ENCODE measurements at regions not wholly inside any gene's neighbourhood (a gene's known extent, or its start where the extent isn't known, plus 50 kb on each side); places are given as distances from the start of the nearest gene placed in this dataset.

- no peaks in the 10 kb centered on the region for H3K36me3 Mint-ChIP-seq (ENCODE audit: insufficient read depth)
- peaks cover 13% of the 10 kb centered on the region for H3K9me3 Mint-ChIP-seq
- H3K4me3 Mint-ChIP-seq: no peak overlapping the region
- no peaks in the 10 kb centered on the region for H3K4me1 Mint-ChIP-seq
- no peak for DNase-seq (ENCODE audit: low spot score in 2 of 2)
- H3K27ac Mint-ChIP-seq (ENCODE audit: low read depth): no peak overlapping the region
- no peak for ATAC-seq (replicated peaks; ENCODE audit: extremely low read depth, poor library complexity, severe bottlenecking)
- peaks cover 13% of the 10 kb centered on the region for H3K27me3 Mint-ChIP-seq
Observed at GRCh38 chr18:75660932-75661331, 233.4 kb upstream of the SMIM21 start.

- H3K4me3 Mint-ChIP-seq: no peak overlapping the region
- H3K4me1 Mint-ChIP-seq: no peaks in the 10 kb centered on the region
- no peak for ATAC-seq (replicated peaks; ENCODE audit: extremely low read depth, poor library complexity, severe bottlenecking)
- H3K9me3 Mint-ChIP-seq: peaks cover 13% of the 10 kb centered on the region
- H3K27me3 Mint-ChIP-seq: peaks cover 13% of the 10 kb centered on the region
- no peak for DNase-seq (ENCODE audit: low spot score in 2 of 2)
- no peak overlapping the region for H3K27ac Mint-ChIP-seq (ENCODE audit: low read depth)
- H3K36me3 Mint-ChIP-seq (ENCODE audit: insufficient read depth): no peaks in the 10 kb centered on the region
Observed at GRCh38 chr18:75659535-75660023, 232.1 kb upstream of the SMIM21 start.

GRCh38 chr18:75658330-75658729, 230.8 kb upstream of the SMIM21 start:
- DNase-seq (ENCODE audit: low spot score in 2 of 2) (no peak), ATAC-seq (replicated peaks; ENCODE audit: extremely low read depth, poor library complexity, severe bottlenecking) (no peak)
- Mint-ChIP-seq H3K4me3 (no peak overlapping the region), H3K27ac (ENCODE audit: low read depth) (no peak overlapping the region), H3K4me1 (no peaks in the 10 kb centered on the region), H3K9me3 (peaks cover 13% of the 10 kb centered on the region), H3K27me3 (peaks cover 13% of the 10 kb centered on the region), H3K36me3 (ENCODE audit: insufficient read depth) (no peaks in the 10 kb centered on the region)

- no peak for ATAC-seq (replicated peaks; ENCODE audit: extremely low read depth, poor library complexity, severe bottlenecking)
- peaks cover 13% of the 10 kb centered on the region for H3K27me3 Mint-ChIP-seq
- H3K36me3 Mint-ChIP-seq (ENCODE audit: insufficient read depth): no peaks in the 10 kb centered on the region
Observed at GRCh38 chr18:75656563-75657247, 229.2 kb upstream of the SMIM21 start.

GRCh38 chr18:75656035-75656434, 228.5 kb upstream of the SMIM21 start:
- peaks cover 13% of the 10 kb centered on the region for H3K27me3 Mint-ChIP-seq
- no peak overlapping the region for H3K27ac Mint-ChIP-seq (ENCODE audit: low read depth)
- H3K36me3 Mint-ChIP-seq (ENCODE audit: insufficient read depth): no peaks in the 10 kb centered on the region
- peaks cover 6% of the 10 kb centered on the region for H3K9me3 Mint-ChIP-seq
- no peak overlapping the region for H3K4me3 Mint-ChIP-seq
- no peaks in the 10 kb centered on the region for H3K4me1 Mint-ChIP-seq
- no peak for DNase-seq (ENCODE audit: low spot score in 2 of 2)
- ATAC-seq (replicated peaks; ENCODE audit: extremely low read depth, poor library complexity, severe bottlenecking): no peak

More at GRCh38 chr18:75656563-75657247, 229.2 kb upstream of the SMIM21 start:
- no peak for DNase-seq (ENCODE audit: low spot score in 2 of 2)
- Mint-ChIP-seq H3K4me3 (no peak overlapping the region), H3K4me1 (no peaks in the 10 kb centered on the region), H3K27ac (ENCODE audit: low read depth) (no peak overlapping the region), H3K9me3 (peaks cover 6% of the 10 kb centered on the region)

GRCh38 chr18:75654851-75655751, 227.6 kb upstream of the SMIM21 start:
- no peak overlapping the region for H3K27ac Mint-ChIP-seq (ENCODE audit: low read depth)
- ATAC-seq (replicated peaks; ENCODE audit: extremely low read depth, poor library complexity, severe bottlenecking): no peak
- no peak for DNase-seq (ENCODE audit: low spot score in 2 of 2)
- H3K27me3 Mint-ChIP-seq: peaks cover 13% of the 10 kb centered on the region
- no peak overlapping the region for H3K4me3 Mint-ChIP-seq
- H3K4me1 Mint-ChIP-seq: no peaks in the 10 kb centered on the region
- H3K9me3 Mint-ChIP-seq: peaks cover 6% of the 10 kb centered on the region
- no peaks in the 10 kb centered on the region for H3K36me3 Mint-ChIP-seq (ENCODE audit: insufficient read depth)

- Mint-ChIP-seq H3K27me3 (peaks cover 13% of the 10 kb centered on the region), H3K4me1 (no peaks in the 10 kb centered on the region), H3K27ac (ENCODE audit: low read depth) (no peak overlapping the region), H3K4me3 (no peak overlapping the region), H3K9me3 (peaks cover 6% of the 10 kb centered on the region), H3K36me3 (ENCODE audit: insufficient read depth) (no peaks in the 10 kb centered on the region)
- DNase-seq (ENCODE audit: low spot score in 2 of 2) (no peak), ATAC-seq (replicated peaks; ENCODE audit: extremely low read depth, poor library complexity, severe bottlenecking) (no peak)
Observed at GRCh38 chr18:75654386-75654785, 226.9 kb upstream of the SMIM21 start.

- Mint-ChIP-seq H3K4me1 (no peaks in the 10 kb centered on the region), H3K9me3 (no peaks in the 10 kb centered on the region), H3K4me3 (no peak overlapping the region), H3K36me3 (ENCODE audit: insufficient read depth) (no peaks in the 10 kb centered on the region), H3K27me3 (no peaks in the 10 kb centered on the region), H3K27ac (ENCODE audit: low read depth) (no peak overlapping the region)
- ATAC-seq (replicated peaks; ENCODE audit: extremely low read depth, poor library complexity, severe bottlenecking): no peak
- no peak for DNase-seq (ENCODE audit: low spot score in 2 of 2)
Observed at GRCh38 chr18:75652528-75652927, 225.0 kb upstream of the SMIM21 start.

- Mint-ChIP-seq H3K4me1 (no peaks in the 10 kb centered on the region), H3K27ac (ENCODE audit: low read depth) (no peak overlapping the region), H3K4me3 (no peak overlapping the region), H3K36me3 (ENCODE audit: insufficient read depth) (no peaks in the 10 kb centered on the region), H3K27me3 (peaks cover 15% of the 10 kb centered on the region), H3K9me3 (peaks cover 16% of the 10 kb centered on the region)
- ATAC-seq (replicated peaks; ENCODE audit: extremely low read depth, poor library complexity, severe bottlenecking) (no peak), DNase-seq (ENCODE audit: low spot score in 2 of 2) (no peak)
Observed at GRCh38 chr18:75644871-75645270, 217.4 kb upstream of the SMIM21 start.

- ATAC-seq (replicated peaks; ENCODE audit: extremely low read depth, poor library complexity, severe bottlenecking) (no peak), DNase-seq (ENCODE audit: low spot score in 2 of 2) (no peak)
- Mint-ChIP-seq H3K27ac (ENCODE audit: low read depth) (no peak overlapping the region), H3K27me3 (peaks cover 19% of the 10 kb centered on the region), H3K36me3 (ENCODE audit: insufficient read depth) (no peaks in the 10 kb centered on the region), H3K4me3 (no peak overlapping the region), H3K4me1 (no peaks in the 10 kb centered on the region), H3K9me3 (peaks cover 16% of the 10 kb centered on the region)
Observed at GRCh38 chr18:75643083-75643482, 215.6 kb upstream of the SMIM21 start.

GRCh38 chr18:75639472-75639831, 211.9 kb upstream of the SMIM21 start:
- Mint-ChIP-seq H3K36me3 (ENCODE audit: insufficient read depth) (no peaks in the 10 kb centered on the region), H3K27ac (ENCODE audit: low read depth) (no peak overlapping the region), H3K4me3 (no peak overlapping the region), H3K4me1 (no peaks in the 10 kb centered on the region), H3K9me3 (no peaks in the 10 kb centered on the region), H3K27me3 (peaks cover 19% of the 10 kb centered on the region)
- DNase-seq (ENCODE audit: low spot score in 2 of 2) (no peak), ATAC-seq (replicated peaks; ENCODE audit: extremely low read depth, poor library complexity, severe bottlenecking) (no peak)

GRCh38 chr18:75638776-75639471, 211.4 kb upstream of the SMIM21 start:
- DNase-seq (ENCODE audit: low spot score in 2 of 2): no peak
- Mint-ChIP-seq H3K4me1 (no peaks in the 10 kb centered on the region), H3K27me3 (peaks cover 19% of the 10 kb centered on the region), H3K27ac (ENCODE audit: low read depth) (no peak overlapping the region), H3K9me3 (no peaks in the 10 kb centered on the region), H3K36me3 (ENCODE audit: insufficient read depth) (no peaks in the 10 kb centered on the region), H3K4me3 (no peak overlapping the region)
- no peak for ATAC-seq (replicated peaks; ENCODE audit: extremely low read depth, poor library complexity, severe bottlenecking)
